ENCODE measurements at regions not wholly inside any gene's neighbourhood (a gene's known extent, or its start where the extent isn't known, plus 50 kb on each side); places are given as distances from the start of the nearest gene placed in this dataset.
"Not testable (repeated sequence)": the region's sequence is repeated elsewhere in the genome, so short reads cannot be mapped to it uniquely, and the experiment has no call there.

DNA sequence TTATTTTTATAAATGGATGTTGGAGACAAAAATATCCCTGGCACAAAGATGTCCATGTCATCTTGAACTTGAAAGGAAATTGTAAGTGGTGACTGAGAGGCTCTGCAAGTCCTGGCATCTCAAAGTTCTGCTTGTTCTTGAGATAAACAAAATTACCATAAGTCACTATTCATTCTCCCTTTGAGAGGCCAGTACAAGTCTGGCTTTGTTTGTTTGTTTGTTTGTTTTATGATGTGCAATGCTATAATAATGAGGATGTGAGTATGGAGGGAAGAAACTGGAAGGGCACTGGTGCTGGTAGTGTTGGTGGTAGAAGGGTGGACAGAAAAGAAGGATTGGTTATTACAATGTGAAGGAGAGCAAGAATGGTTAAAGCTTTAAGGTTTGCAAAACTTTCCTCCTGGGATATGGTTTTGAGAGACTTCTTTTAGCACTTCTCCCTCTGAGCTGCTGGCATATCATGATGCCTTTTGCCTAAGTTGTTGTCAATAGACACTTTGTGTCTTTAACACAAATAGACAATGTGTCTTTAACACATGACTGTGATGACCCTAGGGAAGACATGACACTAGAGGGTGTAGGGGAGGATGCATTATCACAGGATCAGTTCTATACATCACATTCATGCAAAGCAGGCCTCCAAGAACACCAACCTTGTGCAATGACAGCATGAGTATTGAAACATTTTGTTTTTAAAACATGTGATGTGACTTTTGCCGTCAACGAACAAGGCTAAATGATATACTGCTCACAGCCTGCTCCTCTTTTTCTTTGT lies 880.5 kb upstream of the GOT2 start:
- no peak overlapping the region for H3K27ac ChIP-seq (ENCODE audit: low read depth, low read length)
- no peaks in the 10 kb centered on the region for H3K79me2 ChIP-seq (ENCODE audit: insufficient read depth, low read length)
- no peak for DNase-seq (ENCODE audit: insufficient read length, low spot score, missing footprints)
- H3K36me3 ChIP-seq (ENCODE audit: insufficient read depth, low read length): no peaks in the 10 kb centered on the region
- no peak overlapping the region for H3K4me2 ChIP-seq (ENCODE audit: insufficient read depth, low read length)
- no peaks in the 10 kb centered on the region for H4K20me1 ChIP-seq (ENCODE audit: insufficient read depth, low read length)
- H3K4me1 ChIP-seq (ENCODE audit: insufficient read depth, low read length): peaks cover 2% of the 10 kb centered on the region
- H3K27me3 ChIP-seq (ENCODE audit: insufficient read depth, low read length): no peaks in the 10 kb centered on the region
- H3K9me3 ChIP-seq (ENCODE audit: low read depth, low read length): no peaks in the 10 kb centered on the region
- no peak overlapping the region for H3K4me3 ChIP-seq (ENCODE audit: insufficient read depth, low read length)
- H2AFZ ChIP-seq (ENCODE audit: low read length): no peak overlapping the region
- TF ChIP-seq, protein P1, sequence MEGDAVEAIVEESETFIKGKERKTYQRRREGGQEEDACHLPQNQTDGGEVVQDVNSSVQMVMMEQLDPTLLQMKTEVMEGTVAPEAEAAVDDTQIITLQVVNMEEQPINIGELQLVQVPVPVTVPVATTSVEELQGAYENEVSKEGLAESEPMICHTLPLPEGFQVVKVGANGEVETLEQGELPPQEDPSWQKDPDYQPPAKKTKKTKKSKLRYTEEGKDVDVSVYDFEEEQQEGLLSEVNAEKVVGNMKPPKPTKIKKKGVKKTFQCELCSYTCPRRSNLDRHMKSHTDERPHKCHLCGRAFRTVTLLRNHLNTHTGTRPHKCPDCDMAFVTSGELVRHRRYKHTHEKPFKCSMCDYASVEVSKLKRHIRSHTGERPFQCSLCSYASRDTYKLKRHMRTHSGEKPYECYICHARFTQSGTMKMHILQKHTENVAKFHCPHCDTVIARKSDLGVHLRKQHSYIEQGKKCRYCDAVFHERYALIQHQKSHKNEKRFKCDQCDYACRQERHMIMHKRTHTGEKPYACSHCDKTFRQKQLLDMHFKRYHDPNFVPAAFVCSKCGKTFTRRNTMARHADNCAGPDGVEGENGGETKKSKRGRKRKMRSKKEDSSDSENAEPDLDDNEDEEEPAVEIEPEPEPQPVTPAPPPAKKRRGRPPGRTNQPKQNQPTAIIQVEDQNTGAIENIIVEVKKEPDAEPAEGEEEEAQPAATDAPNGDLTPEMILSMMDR (IDR thresholded peaks at IDR 0.05; ENCODE audit: extremely low read depth, low read depth, low read length): no peak

DNA sequence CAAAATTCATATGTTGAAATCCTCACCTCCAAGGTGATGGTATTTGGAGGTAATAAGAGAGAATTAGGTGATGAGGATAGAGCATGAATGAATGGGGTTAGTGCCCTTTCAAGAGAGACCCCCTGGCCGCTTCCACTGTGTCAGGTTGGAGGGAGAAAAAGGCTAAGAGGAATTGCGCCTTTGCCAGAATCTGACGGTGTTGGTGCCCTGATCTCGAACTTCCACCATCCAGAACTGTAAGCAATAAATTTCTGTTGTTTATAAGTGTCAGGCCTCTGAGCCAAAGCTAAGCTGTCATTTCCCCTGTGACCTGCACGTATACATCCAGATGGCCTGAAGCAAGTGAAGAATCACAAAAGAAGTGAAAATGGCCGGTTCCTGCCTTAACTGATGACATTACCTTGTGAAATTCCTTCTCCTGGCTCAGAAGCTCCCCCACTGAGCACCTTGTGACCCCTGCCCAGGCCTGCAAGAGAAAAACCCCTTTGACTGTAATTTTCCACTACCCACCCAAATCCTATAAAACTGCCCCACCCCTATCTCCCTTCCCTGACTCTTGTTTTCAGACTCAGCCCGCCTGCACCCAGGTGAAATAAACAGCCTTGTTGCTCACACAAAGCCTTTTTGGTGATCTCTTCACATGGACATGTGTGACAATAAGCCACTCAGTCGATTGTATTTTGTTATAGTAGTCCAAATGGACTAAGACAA lies 878.9 kb upstream of the GOT2 start:
- not testable (repeated sequence) for H4K20me1 ChIP-seq (ENCODE audit: insufficient read depth, low read length); H2AFZ ChIP-seq (ENCODE audit: low read length); H3K9me3 ChIP-seq (ENCODE audit: low read depth, low read length); H3K27me3 ChIP-seq (ENCODE audit: insufficient read depth, low read length); DNase-seq (ENCODE audit: insufficient read length, low spot score, missing footprints); H3K4me2 ChIP-seq (ENCODE audit: insufficient read depth, low read length); H3K4me1 ChIP-seq (ENCODE audit: insufficient read depth, low read length); H3K4me3 ChIP-seq (ENCODE audit: insufficient read depth, low read length); H3K36me3 ChIP-seq (ENCODE audit: insufficient read depth, low read length); H3K27ac ChIP-seq (ENCODE audit: low read depth, low read length); H3K79me2 ChIP-seq (ENCODE audit: insufficient read depth, low read length)

DNA sequence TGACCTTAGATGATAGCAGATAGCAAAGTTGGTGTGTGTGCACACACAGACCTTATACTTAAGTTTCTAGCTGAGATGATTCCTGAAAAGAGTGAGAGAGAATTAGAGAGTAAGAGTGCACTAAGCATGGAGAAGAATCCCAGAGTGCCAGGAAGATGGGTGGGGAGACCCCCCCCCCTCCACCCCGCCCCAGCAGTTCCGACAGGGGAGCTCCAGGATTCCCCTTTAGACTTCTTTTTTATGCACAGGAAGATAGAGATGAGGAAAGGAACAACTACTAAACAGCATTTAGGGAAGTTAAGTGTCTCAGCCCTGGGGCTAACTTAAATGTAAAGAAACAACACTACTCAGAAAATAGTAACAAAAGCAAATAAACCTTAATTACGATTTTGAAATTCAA lies 878.0 kb upstream of the GOT2 start:
- DNase-seq (ENCODE audit: insufficient read length, low spot score, missing footprints): no peak
- Histone ChIP-seq H3K4me3 (ENCODE audit: insufficient read depth, low read length) (no peak overlapping the region), H3K79me2 (ENCODE audit: insufficient read depth, low read length) (no peaks in the 10 kb centered on the region), H3K27me3 (ENCODE audit: insufficient read depth, low read length) (no peaks in the 10 kb centered on the region), H3K9me3 (ENCODE audit: low read depth, low read length) (no peaks in the 10 kb centered on the region), H4K20me1 (ENCODE audit: insufficient read depth, low read length) (no peaks in the 10 kb centered on the region), H2AFZ (ENCODE audit: low read length) (no peak overlapping the region), H3K4me1 (ENCODE audit: insufficient read depth, low read length) (peaks cover 2% of the 10 kb centered on the region), H3K4me2 (ENCODE audit: insufficient read depth, low read length) (no peak overlapping the region), H3K36me3 (ENCODE audit: insufficient read depth, low read length) (no peaks in the 10 kb centered on the region), H3K27ac (ENCODE audit: low read depth, low read length) (no peak overlapping the region)
- TF ChIP-seq, protein P1 (IDR thresholded peaks at IDR 0.05; ENCODE audit: extremely low read depth, low read depth, low read length): no peak

- H3K4me3 ChIP-seq (ENCODE audit: insufficient read depth, low read length): no peak overlapping the region
- DNase-seq (ENCODE audit: insufficient read length, low spot score, missing footprints): no peak
- no peak overlapping the region for H3K4me2 ChIP-seq (ENCODE audit: insufficient read depth, low read length)
Observed at GRCh38 chr16:59611556-59611955, 877.4 kb upstream of the GOT2 start.

More at GRCh38 chr16:59611556-59611955, 877.4 kb upstream of the GOT2 start:
- no peaks in the 10 kb centered on the region for H3K36me3 ChIP-seq (ENCODE audit: insufficient read depth, low read length)
- no peaks in the 10 kb centered on the region for H4K20me1 ChIP-seq (ENCODE audit: insufficient read depth, low read length)
- no peak overlapping the region for H3K27ac ChIP-seq (ENCODE audit: low read depth, low read length)
- H3K9me3 ChIP-seq (ENCODE audit: low read depth, low read length): no peaks in the 10 kb centered on the region
- H3K4me1 ChIP-seq (ENCODE audit: insufficient read depth, low read length): peaks cover 2% of the 10 kb centered on the region
- H3K27me3 ChIP-seq (ENCODE audit: insufficient read depth, low read length): no peaks in the 10 kb centered on the region
- TF ChIP-seq, protein P1 (IDR thresholded peaks at IDR 0.05; ENCODE audit: extremely low read depth, low read depth, low read length): no peak
- no peak overlapping the region for H2AFZ ChIP-seq (ENCODE audit: low read length)
- H3K79me2 ChIP-seq (ENCODE audit: insufficient read depth, low read length): no peaks in the 10 kb centered on the region
